ENCODE measurements at regions not wholly inside any gene's neighbourhood (a gene's known extent, or its start where the extent isn't known, plus 50 kb on each side); places are given as distances from the start of the nearest gene placed in this dataset.

DNA sequence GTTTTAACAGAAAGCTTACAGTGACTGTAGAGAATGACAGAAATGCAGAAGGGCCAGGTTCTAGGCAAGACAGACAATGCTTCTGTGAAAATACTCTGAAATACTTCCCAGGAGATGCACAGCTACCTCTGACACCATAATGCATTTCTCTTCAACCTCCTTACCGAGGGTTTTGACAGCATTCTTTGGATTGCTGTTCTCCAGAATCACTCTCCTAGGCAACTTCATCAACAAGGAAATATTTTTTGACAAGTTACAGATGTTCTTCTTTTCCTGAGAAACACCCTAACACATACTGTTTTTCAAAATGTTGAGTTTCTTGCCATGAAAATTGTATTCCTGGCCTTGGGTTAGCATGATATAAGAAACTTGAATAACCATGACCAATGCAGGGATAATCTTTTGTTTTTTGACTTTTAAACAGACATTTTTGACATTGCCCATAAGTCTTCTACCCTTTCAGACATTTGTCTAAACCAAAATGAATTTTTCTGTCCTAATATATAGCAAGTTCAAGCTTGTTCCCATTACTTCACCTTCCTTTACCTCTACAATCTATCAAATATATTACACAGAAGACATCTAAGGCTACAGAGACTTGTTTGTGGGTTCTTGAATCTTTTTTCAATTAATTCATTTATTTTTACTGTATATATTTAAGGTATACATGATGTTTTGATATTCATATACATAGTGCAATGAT lies 108.1 kb downstream of the CCDC34 start:
- DNase-seq (no peak), ATAC-seq (no peak)
- Histone ChIP-seq H3K4me1 (no peaks in the 10 kb centered on the region), H3K9me3 (no peaks in the 10 kb centered on the region), H3K4me3 (no peak overlapping the region), H3K27me3 (no peaks in the 10 kb centered on the region), H3K36me3 (no peaks in the 10 kb centered on the region), H3K27ac (no peak overlapping the region)
- no peak for TF ChIP-seq POLR2A (IDR thresholded peaks at IDR 0.05)
- TF ChIP-seq, protein P1, sequence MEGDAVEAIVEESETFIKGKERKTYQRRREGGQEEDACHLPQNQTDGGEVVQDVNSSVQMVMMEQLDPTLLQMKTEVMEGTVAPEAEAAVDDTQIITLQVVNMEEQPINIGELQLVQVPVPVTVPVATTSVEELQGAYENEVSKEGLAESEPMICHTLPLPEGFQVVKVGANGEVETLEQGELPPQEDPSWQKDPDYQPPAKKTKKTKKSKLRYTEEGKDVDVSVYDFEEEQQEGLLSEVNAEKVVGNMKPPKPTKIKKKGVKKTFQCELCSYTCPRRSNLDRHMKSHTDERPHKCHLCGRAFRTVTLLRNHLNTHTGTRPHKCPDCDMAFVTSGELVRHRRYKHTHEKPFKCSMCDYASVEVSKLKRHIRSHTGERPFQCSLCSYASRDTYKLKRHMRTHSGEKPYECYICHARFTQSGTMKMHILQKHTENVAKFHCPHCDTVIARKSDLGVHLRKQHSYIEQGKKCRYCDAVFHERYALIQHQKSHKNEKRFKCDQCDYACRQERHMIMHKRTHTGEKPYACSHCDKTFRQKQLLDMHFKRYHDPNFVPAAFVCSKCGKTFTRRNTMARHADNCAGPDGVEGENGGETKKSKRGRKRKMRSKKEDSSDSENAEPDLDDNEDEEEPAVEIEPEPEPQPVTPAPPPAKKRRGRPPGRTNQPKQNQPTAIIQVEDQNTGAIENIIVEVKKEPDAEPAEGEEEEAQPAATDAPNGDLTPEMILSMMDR (IDR thresholded peaks at IDR 0.05 in 4 of 5, conservative IDR thresholded peaks at IDR 0.05 in 1 of 5), result no peak
- intact Hi-C loops (cut with DNase I; ENCODE audit: low total_unique reads), result no loop called here
- in situ Hi-C loops (cut with MboI; ENCODE audit: low sequenced_read_pairs in 4 of 4), result no loop called here

GRCh38 chr11:27253224-27253623 lies 109.8 kb downstream of the CCDC34 start:
- Histone ChIP-seq H3K27me3 (no peaks in the 10 kb centered on the region), H3K4me3 (no peak overlapping the region), H3K4me1 (no peaks in the 10 kb centered on the region), H3K9me3 (no peaks in the 10 kb centered on the region), H3K27ac (no peak overlapping the region), H3K36me3 (no peaks in the 10 kb centered on the region)
- in situ Hi-C loops (cut with MboI; ENCODE audit: low sequenced_read_pairs in 4 of 4), result no loop called here
- intact Hi-C loops (cut with DNase I; ENCODE audit: low total_unique reads), result no loop called here
- ATAC-seq (no peak), DNase-seq (no peak)
- TF ChIP-seq, protein P1 (IDR thresholded peaks at IDR 0.05 in 4 of 5, conservative IDR thresholded peaks at IDR 0.05 in 1 of 5), result no peak
- TF ChIP-seq POLR2A (IDR thresholded peaks at IDR 0.05), result no peak

- Histone ChIP-seq H3K27ac (no peak overlapping the region), H3K36me3 (no peaks in the 10 kb centered on the region), H3K9me3 (no peaks in the 10 kb centered on the region), H3K4me1 (no peaks in the 10 kb centered on the region), H3K4me3 (no peak overlapping the region), H3K27me3 (no peaks in the 10 kb centered on the region)
- intact Hi-C loops (cut with DNase I; ENCODE audit: low total_unique reads), result no loop called here
- in situ Hi-C loops (cut with MboI; ENCODE audit: low sequenced_read_pairs in 4 of 4), result no loop called here
- no peak for DNase-seq
- no peak for ATAC-seq
- TF ChIP-seq, protein P1 (IDR thresholded peaks at IDR 0.05 in 4 of 5, conservative IDR thresholded peaks at IDR 0.05 in 1 of 5), result no peak
- no peak for TF ChIP-seq POLR2A (IDR thresholded peaks at IDR 0.05)
These were observed 111.9 kb downstream of the CCDC34 start for GRCh38 chr11:27250867-27251665.

- DNase-seq (no peak), ATAC-seq (no peak)
- Histone ChIP-seq H3K9me3 (no peaks in the 10 kb centered on the region), H3K4me3 (no peak overlapping the region), H3K27ac (no peak overlapping the region), H3K4me1 (no peaks in the 10 kb centered on the region), H3K36me3 (no peaks in the 10 kb centered on the region), H3K27me3 (no peaks in the 10 kb centered on the region)
- intact Hi-C loops (cut with DNase I; ENCODE audit: low total_unique reads) (no loop called here), in situ Hi-C loops (cut with MboI; ENCODE audit: low sequenced_read_pairs in 4 of 4) (no loop called here)
- TF ChIP-seq, protein P1 (IDR thresholded peaks at IDR 0.05 in 4 of 5, conservative IDR thresholded peaks at IDR 0.05 in 1 of 5), result no peak
- TF ChIP-seq POLR2A (IDR thresholded peaks at IDR 0.05), result no peak
These were observed 114.2 kb downstream of the CCDC34 start for GRCh38 chr11:27248576-27249509.

Data from gastrocnemius medialis (tissue), 4 donors.